GM12891 (cell line): ENCODE measurements at regions not wholly inside any gene's neighbourhood (a gene's known extent, or its start where the extent isn't known, plus 50 kb on each side); places are given as distances from the start of the nearest gene placed in this dataset.

Source experiments
- DNase-seq: peaks from one replicate; pipeline ENCODE4 v3.0.0; 2011; ENCODE audit warnings: low spot score; ENCODE audit not compliant: insufficient read length
- FAIRE-seq: peaks from 2 replicates; lab custom pipeline; 2011; peaks lifted over from hg19 to GRCh38; lab: Jason Lieb, UNC
- PAX5 ChIP-seq: IDR thresholded peaks from 2 replicates; pipeline ENCODE4 v1.6.1; 2011; ENCODE audit warnings: low read length, moderate library complexity, mild to moderate bottlenecking; ENCODE audit not compliant: insufficient read depth, severe bottlenecking
- POLR2A ChIP-seq: IDR thresholded peaks from 2 replicates; pipeline ENCODE4 v1.6.1; 2011; ENCODE audit warnings: low read depth, low read length, control low read depth
- POLR2AphosphoS5 ChIP-seq: IDR thresholded peaks from 2 replicates; pipeline ENCODE4 v1.6.1; 2011; ENCODE audit warnings: low read depth, low read length, control low read depth
- POU2F2 ChIP-seq: IDR thresholded peaks from 2 replicates; pipeline ENCODE4 v1.6.1; 2011; ENCODE audit warnings: low read depth, mild to moderate bottlenecking, control low read depth, low read length, moderate library complexity
- SPI1 ChIP-seq: IDR thresholded peaks from 2 replicates; pipeline ENCODE4 v1.6.1; 2011; ENCODE audit warnings: low read depth, low read length, control low read depth
- TAF1 ChIP-seq: IDR thresholded peaks from 2 replicates; pipeline ENCODE4 v1.6.1; 2011; ENCODE audit warnings: low read depth, low read length, control low read depth

GRCh38 chr18:77755187-77755586 lies 505.5 kb downstream of the GALR1 start:
- FAIRE-seq (no peak), DNase-seq (no peak)
- TF ChIP-seq TAF1 (no peak), PAX5 (no peak), SPI1 (no peak), POLR2A (no peak), POLR2AphosphoS5 (no peak), POU2F2 (no peak)

DNA sequence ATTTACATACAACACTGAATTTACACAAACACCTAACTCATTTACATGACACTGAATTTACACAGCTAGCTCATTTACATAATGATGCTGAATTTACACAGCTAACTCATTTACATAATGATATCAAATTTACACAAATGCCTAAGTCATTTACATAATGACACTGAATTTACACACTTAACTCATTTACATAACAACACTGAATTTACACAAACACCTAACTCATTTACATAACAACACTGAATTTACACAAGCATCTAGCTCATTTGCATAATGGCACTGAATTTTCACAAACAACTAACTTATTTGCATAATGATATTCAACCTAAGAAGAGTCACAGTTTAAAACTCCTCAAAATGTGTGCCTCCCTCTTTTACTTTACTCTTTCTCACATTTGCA lies 511.7 kb downstream of the GALR1 start:
- no peak for FAIRE-seq
- DNase-seq = no peak
- TF ChIP-seq POU2F2 (no peak), TAF1 (no peak), SPI1 (no peak), PAX5 (no peak), POLR2A (no peak), POLR2AphosphoS5 (no peak)

DNA sequence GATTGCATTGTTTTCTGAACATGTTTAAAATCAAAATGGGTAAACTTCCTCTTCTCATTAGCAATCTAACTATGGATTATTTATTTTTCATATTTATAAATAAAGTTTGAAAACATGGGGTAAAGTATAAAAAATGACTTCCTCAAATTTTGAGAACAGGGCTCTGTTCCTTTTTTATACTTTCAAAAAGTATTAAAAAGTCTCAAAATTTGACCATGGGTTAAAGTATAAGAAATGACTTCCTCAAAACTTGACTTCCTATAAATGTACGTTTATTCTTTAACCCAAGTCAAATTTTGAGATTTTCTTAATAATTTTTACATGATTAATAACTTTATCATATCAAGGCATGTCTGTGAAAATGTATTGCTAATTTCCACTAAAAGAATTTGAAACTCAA lies 512.4 kb downstream of the GALR1 start:
- DNase-seq (no peak), FAIRE-seq (no peak)
- no peak for TF ChIP-seq POU2F2
- no peak for TF ChIP-seq POLR2A
- TF ChIP-seq TAF1 = no peak
- no peak for TF ChIP-seq SPI1
- TF ChIP-seq POLR2AphosphoS5 = no peak
- TF ChIP-seq PAX5 = no peak

DNA sequence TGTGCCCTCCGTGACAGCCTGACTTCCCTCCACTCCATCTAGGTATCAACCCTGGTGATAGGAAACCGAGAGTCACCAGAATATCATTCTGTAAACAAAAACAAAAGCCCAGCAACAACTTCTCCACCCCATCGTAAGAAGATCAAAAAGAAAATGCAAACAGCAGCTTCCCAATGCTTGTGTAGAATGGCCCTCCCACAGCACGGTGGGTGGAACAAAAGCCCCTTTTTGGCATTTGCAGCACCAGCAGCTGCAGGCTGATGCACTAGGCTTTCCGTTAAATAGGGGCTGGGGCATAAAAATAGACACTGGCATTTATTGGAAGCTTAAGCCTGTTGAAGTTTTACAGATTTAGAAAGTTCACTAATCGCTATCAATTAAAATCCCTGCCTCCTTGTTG lies 513.0 kb downstream of the GALR1 start:
- TF ChIP-seq POU2F2 (no peak), SPI1 (no peak), POLR2A (no peak), TAF1 (no peak), POLR2AphosphoS5 (no peak), PAX5 (no peak)
- DNase-seq (no peak), FAIRE-seq (no peak)

DNA sequence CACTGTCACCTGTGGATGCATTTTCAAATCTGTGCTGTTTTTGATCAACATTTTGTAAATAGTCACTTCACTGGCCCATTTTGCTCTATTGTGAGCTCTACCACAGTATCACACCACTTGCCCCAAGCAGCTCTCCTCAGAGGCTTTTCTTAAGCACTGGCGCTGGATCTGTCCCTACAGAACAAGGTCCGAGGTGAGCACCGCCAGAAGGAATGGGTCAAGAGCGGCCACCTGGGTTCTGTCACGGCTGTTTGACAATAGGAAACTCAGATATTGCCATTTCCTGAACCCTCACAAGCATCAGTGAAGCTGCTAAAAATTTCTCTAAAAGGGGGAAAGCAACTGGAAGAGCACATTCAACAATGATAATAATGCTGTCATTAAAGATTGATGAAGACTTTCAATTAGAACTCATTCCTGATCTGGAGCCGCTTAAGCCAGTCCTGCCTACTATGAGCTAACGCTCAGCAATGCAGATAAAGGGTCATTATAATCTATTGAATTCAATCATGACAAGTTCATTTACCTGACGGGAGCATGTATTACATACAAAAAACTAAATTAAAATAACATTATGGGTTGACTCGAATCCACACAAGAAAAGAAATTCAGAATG lies 514.0 kb downstream of the GALR1 start:
- FAIRE-seq (no peak), DNase-seq (no peak)
- TF ChIP-seq TAF1 (no peak), POLR2A (no peak), POLR2AphosphoS5 (no peak), PAX5 (no peak), POU2F2 (no peak), SPI1 (no peak)

DNA sequence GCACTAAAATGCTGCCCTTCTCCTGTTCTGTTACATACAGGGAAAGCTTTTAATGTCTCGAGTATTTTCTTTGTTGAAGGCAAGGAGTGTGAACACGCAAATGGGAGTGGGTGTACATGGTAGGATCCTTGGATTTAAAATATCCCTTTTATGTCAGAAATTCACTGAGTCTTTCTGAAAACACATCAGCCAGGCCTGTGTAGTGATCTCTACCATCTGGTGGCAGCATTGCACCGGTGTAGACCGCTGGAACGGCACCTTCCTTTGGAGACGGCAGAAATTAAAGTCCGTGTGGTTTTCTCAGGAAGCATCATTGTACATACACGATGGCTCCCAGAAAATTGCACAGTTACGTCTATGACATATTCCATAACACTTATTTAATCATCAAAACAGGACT lies 515.8 kb downstream of the GALR1 start:
- DNase-seq (no peak), FAIRE-seq (no peak)
- TF ChIP-seq POLR2AphosphoS5 = no peak

DNA sequence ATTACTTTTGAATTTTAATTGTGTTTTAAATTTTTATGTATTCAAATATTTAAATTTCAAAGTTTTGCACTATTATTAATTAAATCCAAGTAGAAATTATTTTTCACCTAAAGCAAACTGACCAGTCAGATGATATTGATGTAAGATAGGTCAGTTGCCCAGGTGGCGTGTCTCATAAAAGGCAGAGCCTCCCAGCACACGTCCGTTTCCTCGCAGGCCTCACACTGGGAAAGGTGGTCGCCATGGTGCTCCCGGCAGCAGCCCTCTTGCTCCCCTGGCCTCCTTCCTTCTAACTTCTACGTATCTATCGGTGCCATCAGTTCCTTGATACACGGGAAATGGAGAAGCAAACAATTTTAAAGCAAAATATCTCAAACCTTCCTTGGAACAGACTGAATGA lies 516.8 kb downstream of the GALR1 start:
- no peak for TF ChIP-seq TAF1
- no peak for TF ChIP-seq POLR2AphosphoS5
- TF ChIP-seq POLR2A = no peak
- no peak for TF ChIP-seq SPI1
- DNase-seq = no peak
- FAIRE-seq = no peak

DNA sequence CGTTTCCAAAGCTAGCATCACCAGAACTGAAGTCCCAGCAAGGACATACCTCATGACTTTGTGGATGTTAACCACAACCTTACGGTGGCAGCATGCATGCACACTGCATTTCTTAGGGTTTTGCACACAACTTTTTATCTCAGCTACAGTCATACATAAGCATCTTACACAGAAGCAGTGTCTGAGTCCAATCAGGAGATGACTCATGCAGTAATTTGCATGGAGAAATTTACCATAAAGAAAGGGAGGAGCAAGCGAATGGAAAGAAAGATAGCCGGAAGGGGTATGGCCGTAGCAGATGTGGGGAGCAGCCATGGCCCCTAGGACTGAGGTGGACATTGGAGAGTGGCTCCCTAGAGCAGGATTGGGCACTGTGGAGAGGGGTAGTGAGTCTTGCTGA lies 522.5 kb downstream of the GALR1 start:
- FAIRE-seq (no peak), DNase-seq (no peak)
- TF ChIP-seq TAF1 (no peak), POLR2AphosphoS5 (no peak), PAX5 (no peak), SPI1 (no peak), POU2F2 (no peak), POLR2A (no peak)

GRCh38 chr18:77776104-77776503 lies 526.5 kb downstream of the GALR1 start:
- TF ChIP-seq POU2F2 (no peak), PAX5 (no peak), POLR2A (no peak), SPI1 (no peak), POLR2AphosphoS5 (no peak), TAF1 (no peak)
- FAIRE-seq (no peak), DNase-seq (no peak)

GRCh38 chr18:77777163-77777562 lies 527.5 kb downstream of the GALR1 start:
- TF ChIP-seq POU2F2 (no peak), POLR2AphosphoS5 (no peak), PAX5 (no peak), TAF1 (no peak), POLR2A (no peak), SPI1 (no peak)
- DNase-seq (no peak), FAIRE-seq (no peak)
